ENCODE measurements at regions not wholly inside any gene's neighbourhood (a gene's known extent, or its start where the extent isn't known, plus 50 kb on each side); places are given as distances from the start of the nearest gene placed in this dataset.

DNA sequence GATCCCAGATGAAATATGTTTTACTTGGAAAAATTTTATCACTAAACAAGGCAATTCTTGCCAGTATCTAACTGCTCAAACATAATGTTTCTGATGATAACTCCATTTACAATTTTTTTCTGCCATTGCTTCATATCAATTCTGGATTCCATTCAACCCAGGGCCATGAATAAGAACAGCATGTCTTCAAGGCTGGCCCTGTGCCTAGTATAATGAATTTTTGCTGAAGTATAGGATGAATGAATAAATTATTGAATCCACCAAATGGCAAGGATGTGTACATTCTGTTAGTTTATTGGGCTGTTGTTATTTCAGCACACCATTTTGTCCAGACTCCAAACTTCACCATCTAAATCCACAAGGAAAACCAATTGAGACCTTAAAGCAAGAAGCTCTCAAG lies 414.7 kb downstream of the HS3ST3B1 start:
- DNase-seq (ENCODE audit: low read depth in 1 of 2, low spot score in 1 of 2), result peak in 1 of 2 donors; percentile 46
- H3K27me3 ChIP-seq, result no peaks in the 10 kb centered on the region
- no peak overlapping the region for H3K27ac ChIP-seq
- no peak overlapping the region for H3K4me3 ChIP-seq
- no peaks in the 10 kb centered on the region for H3K9me3 ChIP-seq (ENCODE audit: low read depth)
- H3K4me1 ChIP-seq (ENCODE audit: low read depth), result no peaks in the 10 kb centered on the region
- TF ChIP-seq, protein P1, sequence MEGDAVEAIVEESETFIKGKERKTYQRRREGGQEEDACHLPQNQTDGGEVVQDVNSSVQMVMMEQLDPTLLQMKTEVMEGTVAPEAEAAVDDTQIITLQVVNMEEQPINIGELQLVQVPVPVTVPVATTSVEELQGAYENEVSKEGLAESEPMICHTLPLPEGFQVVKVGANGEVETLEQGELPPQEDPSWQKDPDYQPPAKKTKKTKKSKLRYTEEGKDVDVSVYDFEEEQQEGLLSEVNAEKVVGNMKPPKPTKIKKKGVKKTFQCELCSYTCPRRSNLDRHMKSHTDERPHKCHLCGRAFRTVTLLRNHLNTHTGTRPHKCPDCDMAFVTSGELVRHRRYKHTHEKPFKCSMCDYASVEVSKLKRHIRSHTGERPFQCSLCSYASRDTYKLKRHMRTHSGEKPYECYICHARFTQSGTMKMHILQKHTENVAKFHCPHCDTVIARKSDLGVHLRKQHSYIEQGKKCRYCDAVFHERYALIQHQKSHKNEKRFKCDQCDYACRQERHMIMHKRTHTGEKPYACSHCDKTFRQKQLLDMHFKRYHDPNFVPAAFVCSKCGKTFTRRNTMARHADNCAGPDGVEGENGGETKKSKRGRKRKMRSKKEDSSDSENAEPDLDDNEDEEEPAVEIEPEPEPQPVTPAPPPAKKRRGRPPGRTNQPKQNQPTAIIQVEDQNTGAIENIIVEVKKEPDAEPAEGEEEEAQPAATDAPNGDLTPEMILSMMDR (IDR thresholded peaks at IDR 0.05; ENCODE audit: low read depth, low read length), result no peak
- H3K36me3 ChIP-seq, result no peaks in the 10 kb centered on the region

DNA sequence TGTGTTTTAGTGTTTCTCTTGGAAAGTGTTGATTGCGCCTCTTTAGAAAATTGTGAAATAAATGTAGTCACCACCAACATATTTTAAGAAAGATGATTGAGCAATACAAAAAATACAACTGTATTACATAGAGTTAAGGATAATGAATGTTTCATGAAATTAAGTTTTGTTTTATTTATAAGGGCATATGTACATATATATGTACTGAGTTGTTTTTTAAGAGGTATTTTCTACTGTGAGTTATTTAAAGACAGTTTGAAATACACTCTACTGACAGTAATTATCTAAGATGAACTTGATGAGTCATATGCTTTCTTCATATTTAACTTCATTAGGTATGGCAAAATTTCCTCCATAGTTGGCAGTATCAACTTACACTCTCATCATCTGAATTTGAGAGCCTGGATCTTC lies 411.7 kb downstream of the HS3ST3B1 start:
- Histone ChIP-seq H3K4me1 (ENCODE audit: low read depth) (no peaks in the 10 kb centered on the region), H3K4me3 (no peak overlapping the region), H3K27me3 (no peaks in the 10 kb centered on the region), H3K27ac (no peak overlapping the region), H3K36me3 (no peaks in the 10 kb centered on the region), H3K9me3 (ENCODE audit: low read depth) (no peaks in the 10 kb centered on the region)
- TF ChIP-seq, protein P1 (IDR thresholded peaks at IDR 0.05; ENCODE audit: low read depth, low read length), result no peak
- DNase-seq (ENCODE audit: low read depth in 1 of 2, low spot score in 1 of 2), result peak in 1 of 2 donors; percentile 52

DNA sequence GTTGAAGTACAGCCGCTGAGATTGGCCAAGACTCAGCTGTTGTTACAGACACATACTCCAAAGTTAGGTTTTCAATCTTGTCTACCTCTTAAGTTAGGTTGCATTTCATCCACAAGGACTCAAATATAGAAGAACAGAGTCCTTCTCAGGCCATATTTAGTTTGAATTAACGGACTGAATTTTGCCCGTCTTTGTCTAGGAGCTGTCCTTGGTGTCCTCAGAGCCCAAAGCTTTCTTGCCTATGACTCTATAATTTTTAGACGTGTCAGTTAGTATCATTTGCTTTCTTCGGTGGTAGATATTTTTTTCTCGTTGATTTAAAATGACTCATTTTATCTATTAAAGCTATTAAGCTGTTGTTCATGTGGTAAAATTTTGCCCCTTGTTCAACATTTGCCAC lies 403.2 kb downstream of the HS3ST3B1 start:
- no peak for DNase-seq (ENCODE audit: low read depth in 1 of 2, low spot score in 1 of 2)
- Histone ChIP-seq H3K27me3 (no peaks in the 10 kb centered on the region), H3K9me3 (ENCODE audit: low read depth) (no peaks in the 10 kb centered on the region), H3K4me3 (no peak overlapping the region), H3K27ac (no peak overlapping the region), H3K36me3 (no peaks in the 10 kb centered on the region), H3K4me1 (ENCODE audit: low read depth) (no peaks in the 10 kb centered on the region)
- TF ChIP-seq, protein P1 (IDR thresholded peaks at IDR 0.05; ENCODE audit: low read depth, low read length), result no peak

DNA sequence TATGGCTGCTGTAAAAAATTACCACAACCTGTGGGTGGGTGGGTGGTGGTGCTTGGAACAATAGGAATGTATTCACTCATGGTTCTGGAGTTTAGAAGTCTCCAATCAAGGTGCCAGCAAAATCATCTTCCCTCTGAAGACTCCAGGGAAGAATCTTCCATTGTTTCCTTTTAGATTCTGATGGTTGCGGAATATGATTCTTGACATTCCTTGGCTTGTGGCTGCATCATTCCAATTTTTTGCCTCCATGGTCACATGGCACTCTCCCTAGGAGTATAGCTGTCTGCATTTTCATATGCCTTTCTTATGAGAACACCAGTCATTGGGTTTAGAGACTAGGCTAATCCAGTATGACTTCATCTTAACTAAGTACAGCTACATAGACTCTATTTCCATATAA lies 401.0 kb downstream of the HS3ST3B1 start:
- H3K4me1 ChIP-seq (ENCODE audit: low read depth), result no peaks in the 10 kb centered on the region
- H3K27me3 ChIP-seq, result no peaks in the 10 kb centered on the region
- no peak overlapping the region for H3K4me3 ChIP-seq
- H3K9me3 ChIP-seq (ENCODE audit: low read depth), result no peaks in the 10 kb centered on the region
- no peaks in the 10 kb centered on the region for H3K36me3 ChIP-seq
- TF ChIP-seq, protein P1 (IDR thresholded peaks at IDR 0.05; ENCODE audit: low read depth, low read length), result no peak
- DNase-seq (ENCODE audit: low read depth in 1 of 2, low spot score in 1 of 2), result no peak
- H3K27ac ChIP-seq, result no peak overlapping the region

DNA sequence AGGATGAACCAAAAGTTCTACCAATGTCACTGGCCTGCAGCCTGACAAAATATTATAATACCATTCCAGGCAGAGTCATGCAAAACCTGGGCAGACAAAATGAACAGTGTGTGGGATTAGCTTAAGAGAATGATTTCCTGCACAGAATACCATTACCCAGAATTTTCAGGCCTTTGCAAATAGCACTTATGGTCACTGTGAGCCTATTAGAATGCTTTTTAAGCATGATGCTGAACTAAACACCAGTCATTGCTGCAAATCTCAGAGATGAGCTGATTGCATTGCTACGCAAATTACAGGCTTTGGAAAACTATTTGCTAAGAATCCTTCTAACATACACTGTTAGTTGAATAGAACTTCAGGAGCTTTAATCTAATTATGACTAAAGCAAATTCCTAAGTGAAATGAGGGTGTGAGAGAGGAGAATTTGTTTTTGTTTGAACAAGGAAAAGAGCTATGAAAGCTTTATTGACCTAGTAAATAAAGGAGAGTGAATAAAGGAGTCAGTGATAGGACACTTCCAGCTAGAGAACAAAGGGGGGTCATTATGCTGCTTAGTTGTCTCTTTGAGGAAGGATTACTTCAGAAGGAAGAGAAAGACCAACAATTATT lies 398.8 kb downstream of the HS3ST3B1 start:
- Histone ChIP-seq H3K4me3 (no peak overlapping the region), H3K27me3 (no peaks in the 10 kb centered on the region), H3K36me3 (no peaks in the 10 kb centered on the region), H3K9me3 (ENCODE audit: low read depth) (no peaks in the 10 kb centered on the region), H3K4me1 (ENCODE audit: low read depth) (no peaks in the 10 kb centered on the region), H3K27ac (no peak overlapping the region)
- DNase-seq (ENCODE audit: low read depth in 1 of 2, low spot score in 1 of 2), result no peak
- TF ChIP-seq, protein P1 (IDR thresholded peaks at IDR 0.05; ENCODE audit: low read depth, low read length), result no peak

Data from cardiac muscle cell (in vitro differentiated cells and primary cell).